Muscle of leg (tissue), 3 donors: ENCODE measurements at regions not wholly inside any gene's neighbourhood (a gene's known extent, or its start where the extent isn't known, plus 50 kb on each side); places are given as distances from the start of the nearest gene placed in this dataset.

ENCODE experiments used
- DNase-seq: peaks from one replicate; pipeline ENCODE4 v3.0.0; 2013
- H3K27ac ChIP-seq: one replicate; pipeline ENCODE4 v1.5.1; 2013; ENCODE audit warnings: mild to moderate bottlenecking, low read length, control low read depth
- H3K27me3 ChIP-seq: one replicate; pipeline ENCODE4 v1.6.1; 2013; ENCODE audit warnings: low read length; ENCODE audit not compliant: control insufficient read depth, insufficient read depth
- H3K36me3 ChIP-seq: one replicate; pipeline ENCODE4 v1.6.1; 2013; ENCODE audit warnings: low read length; ENCODE audit not compliant: control insufficient read depth, insufficient read depth
- H3K4me1 ChIP-seq: one replicate; pipeline ENCODE4 v1.6.1; 2013; ENCODE audit warnings: low read length; ENCODE audit not compliant: control insufficient read depth, insufficient read depth
- H3K4me3 ChIP-seq: one replicate; pipeline ENCODE4 v1.5.1; 2013; ENCODE audit warnings: low read length, control low read depth
- H3K9me3 ChIP-seq: replicated peaks from 2 replicates; pipeline ENCODE4 v1.6.1; 2013; ENCODE audit warnings: low read depth, low read length; ENCODE audit not compliant: control insufficient read depth
- WGBS: methylation state at CpG from one replicate; pipeline ENCODE4 v1.1.5; 2013; ENCODE audit warnings: missing lambda C conversion rate; ENCODE audit not compliant: insufficient coverage; 5-methylcytosine and 5-hydroxymethylcytosine counted together

DNA sequence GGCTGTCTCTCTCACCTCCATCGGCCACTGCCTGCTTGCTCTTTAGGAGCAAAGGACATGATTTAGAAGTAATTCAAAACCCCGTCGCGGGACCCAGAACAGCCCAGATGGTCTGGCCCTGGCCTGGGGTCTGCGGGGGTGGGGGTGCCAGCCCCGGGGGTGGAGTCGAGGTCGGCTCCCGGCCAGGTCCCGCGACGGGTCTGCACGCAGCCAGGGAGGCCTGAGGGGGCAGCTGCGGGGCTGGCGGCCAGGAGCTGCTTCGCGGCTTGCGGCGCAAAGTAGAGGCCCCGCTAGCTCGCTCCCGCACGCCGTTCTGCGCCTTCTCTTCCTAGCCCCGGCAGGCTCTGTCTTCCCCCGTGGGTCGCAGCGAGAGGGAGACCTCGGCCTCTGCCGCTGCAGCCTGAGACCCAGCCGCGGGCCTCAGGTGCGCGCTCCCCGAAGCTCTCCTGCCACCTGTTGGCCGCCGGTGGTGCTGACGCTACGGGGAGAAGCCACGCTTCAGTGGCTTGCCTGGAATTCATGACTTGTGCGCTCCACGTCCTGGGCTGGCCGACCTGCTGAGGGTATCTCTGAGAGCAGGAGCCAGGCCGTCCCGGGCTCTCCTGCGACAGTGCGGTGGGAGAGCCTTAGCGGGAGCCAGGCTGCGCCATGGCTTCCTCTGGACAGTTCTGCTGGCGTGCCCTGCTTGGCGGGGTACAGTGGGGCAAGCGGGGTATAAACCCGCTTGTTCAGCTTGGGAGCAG, 157.2 kb upstream of the PITX1 start:
- Histone ChIP-seq H3K27me3 (peaks cover 41% of the 10 kb centered on the region), H3K4me1 (peaks cover 8% of the 10 kb centered on the region), H3K4me3 (peak overlapping the region; percentile 42), H3K27ac (no peak overlapping the region), H3K9me3 (no peaks in the 10 kb centered on the region), H3K36me3 (no peaks in the 10 kb centered on the region)
- peak; percentile 82 for DNase-seq
- WGBS: 9% methylated on average over 53 of the region's 54 CpGs

DNA sequence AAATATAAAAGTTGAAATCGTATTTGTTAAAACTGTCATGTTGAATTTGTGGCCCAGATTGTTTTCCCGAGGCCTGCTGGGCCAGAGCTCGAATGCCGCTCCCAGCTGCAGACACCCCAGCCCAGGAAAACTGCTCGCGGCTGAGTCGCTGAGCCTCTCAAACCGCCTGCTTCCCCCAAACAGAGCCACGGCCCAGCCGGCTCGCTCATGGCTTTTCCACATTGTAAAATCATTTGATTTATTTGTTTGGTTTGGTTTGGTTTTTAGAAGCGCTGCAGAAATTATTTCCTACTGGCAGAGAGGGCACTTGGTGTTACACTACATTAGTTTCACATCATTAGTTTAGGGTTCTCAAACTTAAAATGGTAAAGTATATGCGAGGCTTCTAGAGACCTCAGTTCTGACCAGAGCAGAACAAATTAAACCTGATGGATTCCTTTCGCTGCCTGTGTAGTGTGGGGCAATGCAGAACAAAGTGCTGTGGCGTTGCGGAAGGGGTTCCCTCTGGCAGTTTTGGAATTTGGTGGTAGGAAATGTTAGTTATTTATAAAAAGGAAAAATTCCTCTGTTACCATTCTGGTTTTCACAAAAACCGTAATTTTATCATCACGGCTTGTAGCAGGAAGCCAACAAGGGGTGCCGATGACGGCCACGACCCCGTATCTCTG, 156.5 kb upstream of the PITX1 start:
- 37% methylated on average over 9 of the region's 22 CpGs for WGBS
- peak overlapping the region; percentile 42 for H3K4me3 ChIP-seq
- DNase-seq: no peak
- no peak overlapping the region for H3K27ac ChIP-seq
- H3K27me3 ChIP-seq: peaks cover 41% of the 10 kb centered on the region
- no peaks in the 10 kb centered on the region for H3K36me3 ChIP-seq
- peaks cover 8% of the 10 kb centered on the region for H3K4me1 ChIP-seq
- no peaks in the 10 kb centered on the region for H3K9me3 ChIP-seq

DNA sequence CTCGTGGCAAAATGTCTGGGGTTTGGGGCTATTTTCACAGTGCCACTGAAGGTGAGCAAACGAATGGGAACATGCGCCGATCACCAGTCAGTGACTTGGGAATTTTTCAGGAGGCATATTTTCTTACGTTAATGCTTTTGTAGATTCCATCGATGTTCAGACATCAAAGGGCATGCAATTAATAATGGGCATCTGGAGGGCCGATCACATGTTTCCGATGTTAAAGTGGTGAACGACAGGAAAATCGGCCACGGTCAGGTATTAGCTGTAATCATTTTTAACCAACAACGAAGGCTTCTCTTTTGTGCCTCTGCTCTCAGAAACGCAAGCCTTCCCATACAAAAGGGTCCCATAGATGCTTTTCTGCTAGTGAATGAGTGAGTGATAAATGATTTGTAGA, 155.0 kb upstream of the PITX1 start:
- H3K4me3 ChIP-seq: no peak overlapping the region
- 74% methylated on average over 8 of the region's 13 CpGs for WGBS
- no peak for DNase-seq
- no peak overlapping the region for H3K27ac ChIP-seq
- H3K4me1 ChIP-seq: peaks cover 6% of the 10 kb centered on the region
- no peaks in the 10 kb centered on the region for H3K36me3 ChIP-seq
- H3K27me3 ChIP-seq: peaks cover 41% of the 10 kb centered on the region
- no peaks in the 10 kb centered on the region for H3K9me3 ChIP-seq

DNA sequence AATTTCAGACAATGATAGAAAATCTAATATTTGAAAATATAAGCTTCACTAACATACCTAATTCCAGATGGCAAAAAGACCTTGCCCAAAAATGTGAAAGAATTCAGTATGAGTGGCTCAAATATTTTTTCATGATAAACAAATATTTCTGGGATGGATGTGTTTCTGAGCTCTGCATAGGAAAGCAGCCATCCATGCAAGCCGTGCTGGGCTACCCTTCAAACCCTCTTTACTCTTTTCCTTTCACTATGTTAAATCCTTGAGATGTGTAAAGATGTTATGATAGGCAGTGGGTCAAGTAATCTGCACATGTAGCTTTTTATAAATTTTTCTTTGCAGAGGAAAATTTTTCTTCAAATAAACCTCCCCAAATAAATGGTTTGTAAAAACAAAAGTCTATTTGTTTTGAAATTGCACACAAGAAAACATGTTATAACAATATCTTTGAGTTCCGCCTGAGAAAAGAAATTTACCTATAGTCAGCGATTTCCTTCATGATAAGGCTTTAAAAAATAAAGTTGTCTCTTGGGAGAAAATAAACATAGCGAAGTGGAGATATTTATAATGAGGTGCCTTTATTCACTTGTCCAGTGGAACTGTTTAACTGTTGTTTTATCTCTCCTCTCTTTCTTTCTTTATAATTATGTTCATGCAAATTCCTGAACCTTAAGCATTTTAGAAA, 154.3 kb upstream of the PITX1 start:
- no peak for DNase-seq
- Histone ChIP-seq H3K36me3 (no peaks in the 10 kb centered on the region), H3K27me3 (peaks cover 36% of the 10 kb centered on the region), H3K4me1 (peaks cover 8% of the 10 kb centered on the region), H3K9me3 (no peaks in the 10 kb centered on the region), H3K27ac (no peak overlapping the region), H3K4me3 (no peak overlapping the region)
- no CpG with 5 or more reads among the region's 4 CpGs for WGBS

DNA sequence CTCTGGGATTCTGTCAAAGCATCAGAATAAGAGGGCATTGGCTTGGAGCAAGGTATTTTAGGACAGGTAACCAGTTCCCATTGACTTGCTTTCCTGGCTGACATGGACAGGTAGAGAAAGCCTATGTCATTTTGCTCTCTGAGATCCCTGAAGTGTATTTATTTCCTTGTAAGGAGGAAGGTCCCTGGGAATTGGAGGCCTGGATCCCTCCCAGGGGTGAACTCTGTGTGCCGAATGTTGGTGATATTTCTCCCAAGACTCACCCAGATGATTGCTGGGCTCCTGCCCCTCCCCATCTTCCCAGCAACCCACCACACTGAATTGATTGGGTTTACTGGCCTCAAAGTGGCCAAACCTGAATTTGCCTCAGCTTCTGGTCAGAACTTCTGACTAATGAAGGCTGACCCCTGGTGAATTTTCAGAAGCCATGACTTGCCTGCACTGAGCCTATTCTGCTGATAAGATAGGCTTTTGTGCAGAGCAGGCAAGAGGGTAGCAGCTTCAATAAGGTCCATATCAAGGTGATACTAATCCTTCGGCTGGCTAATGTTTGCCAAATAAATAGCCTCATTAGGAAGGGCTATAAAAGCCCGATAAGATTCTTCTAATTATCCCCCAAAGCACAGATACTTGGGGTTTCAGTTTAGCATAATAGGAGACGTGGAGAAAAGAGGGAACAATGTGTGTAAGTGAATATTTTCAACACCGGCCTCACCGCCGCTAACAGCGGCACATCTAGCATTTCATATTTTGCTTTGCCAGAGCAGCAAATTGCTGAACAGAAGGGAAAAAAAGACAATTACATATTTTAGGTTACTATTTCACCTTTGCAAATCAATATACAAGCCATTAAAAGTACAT, 152.9 kb upstream of the PITX1 start:
- Histone ChIP-seq H3K27ac (no peak overlapping the region), H3K4me1 (peaks cover 8% of the 10 kb centered on the region), H3K27me3 (peaks cover 21% of the 10 kb centered on the region), H3K4me3 (no peak overlapping the region), H3K9me3 (no peaks in the 10 kb centered on the region), H3K36me3 (no peaks in the 10 kb centered on the region)
- WGBS: no CpG with 5 or more reads among the region's 8 CpGs
- DNase-seq: no peak

DNA sequence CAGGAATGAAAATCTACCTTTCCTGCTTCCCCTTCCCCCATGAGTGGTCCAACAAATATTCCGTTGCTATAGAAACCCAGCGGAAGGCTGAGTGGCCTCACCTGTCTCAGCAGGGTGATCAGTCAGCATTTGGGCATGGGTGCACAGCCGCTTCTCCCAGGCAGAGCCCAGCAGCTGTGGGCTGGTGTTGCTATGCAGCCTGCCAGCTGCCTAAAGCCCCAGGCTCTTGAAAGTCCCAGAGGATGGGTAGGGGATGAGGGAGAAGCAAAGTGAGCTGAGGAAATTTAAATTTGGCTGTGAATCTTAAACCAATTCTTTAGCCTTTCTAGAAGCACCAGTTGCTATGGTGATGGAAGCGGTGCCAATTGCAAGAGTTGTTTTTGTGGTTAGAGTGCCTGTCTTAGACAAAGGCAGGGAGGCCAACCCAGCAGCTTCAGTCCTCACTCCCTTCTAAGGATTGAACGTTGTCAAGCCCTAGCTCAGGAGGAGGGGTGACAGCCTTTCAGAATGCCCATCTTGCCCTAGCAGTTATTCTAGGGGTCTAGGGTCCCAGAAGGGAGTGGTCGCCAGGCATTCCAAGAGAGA, 151.5 kb upstream of the PITX1 start:
- Histone ChIP-seq H3K9me3 (peaks cover 3% of the 10 kb centered on the region), H3K27ac (no peak overlapping the region), H3K4me1 (peaks cover 5% of the 10 kb centered on the region), H3K4me3 (no peak overlapping the region), H3K27me3 (peaks cover 14% of the 10 kb centered on the region), H3K36me3 (no peaks in the 10 kb centered on the region)
- peak; percentile 26 for DNase-seq
- 88% methylated on average over 3 of the region's 6 CpGs for WGBS

DNA sequence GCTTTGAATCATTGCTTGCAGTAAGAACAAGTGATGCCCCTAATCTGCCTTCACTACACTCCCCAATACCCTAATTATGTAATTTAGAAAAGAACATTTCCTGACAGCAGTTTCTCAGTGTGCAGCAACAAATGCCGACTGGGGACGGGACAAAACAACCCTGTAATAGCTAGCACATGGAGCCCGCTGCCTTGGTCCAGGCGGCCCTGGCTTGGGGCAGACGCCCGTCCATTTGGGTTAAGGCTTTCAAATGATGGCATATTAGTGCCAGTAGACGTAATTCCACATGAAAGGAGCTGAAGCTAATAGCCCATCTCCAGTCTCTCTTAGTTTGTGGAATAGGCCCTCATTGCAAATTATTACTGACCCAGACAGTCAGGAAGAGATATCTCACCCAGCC, 150.6 kb upstream of the PITX1 start:
- H3K4me3 ChIP-seq: no peak overlapping the region
- peaks cover 5% of the 10 kb centered on the region for H3K4me1 ChIP-seq
- peaks cover 12% of the 10 kb centered on the region for H3K27me3 ChIP-seq
- 92% methylated on average over 2 of the region's 7 CpGs for WGBS
- peaks cover 3% of the 10 kb centered on the region for H3K9me3 ChIP-seq
- no peak for DNase-seq
- H3K36me3 ChIP-seq: no peaks in the 10 kb centered on the region
- no peak overlapping the region for H3K27ac ChIP-seq

DNA sequence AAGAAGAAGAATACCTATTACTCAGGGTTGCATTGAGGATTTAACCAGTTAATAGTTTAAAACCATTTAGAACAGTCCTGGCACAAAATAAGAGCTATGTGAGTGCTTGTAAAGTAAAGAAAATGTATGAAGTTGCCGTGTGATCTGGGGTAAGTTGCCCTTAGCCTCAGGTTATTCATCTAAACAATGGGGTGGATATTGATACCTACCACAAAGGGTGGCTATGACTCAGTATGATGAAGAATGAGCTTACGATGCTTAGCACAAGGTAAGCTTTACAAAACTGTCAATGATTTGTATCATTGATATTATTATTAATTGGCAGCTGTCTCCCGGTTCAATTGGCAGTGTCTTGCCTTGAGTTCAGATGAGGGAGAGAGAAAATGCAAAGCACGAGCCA, 149.4 kb upstream of the PITX1 start:
- Histone ChIP-seq H3K27me3 (peaks cover 18% of the 10 kb centered on the region), H3K9me3 (peaks cover 3% of the 10 kb centered on the region), H3K4me3 (no peak overlapping the region), H3K4me1 (peaks cover 5% of the 10 kb centered on the region), H3K27ac (no peak overlapping the region), H3K36me3 (no peaks in the 10 kb centered on the region)
- WGBS: no CpG with 5 or more reads among the region's 4 CpGs
- DNase-seq: no peak

DNA sequence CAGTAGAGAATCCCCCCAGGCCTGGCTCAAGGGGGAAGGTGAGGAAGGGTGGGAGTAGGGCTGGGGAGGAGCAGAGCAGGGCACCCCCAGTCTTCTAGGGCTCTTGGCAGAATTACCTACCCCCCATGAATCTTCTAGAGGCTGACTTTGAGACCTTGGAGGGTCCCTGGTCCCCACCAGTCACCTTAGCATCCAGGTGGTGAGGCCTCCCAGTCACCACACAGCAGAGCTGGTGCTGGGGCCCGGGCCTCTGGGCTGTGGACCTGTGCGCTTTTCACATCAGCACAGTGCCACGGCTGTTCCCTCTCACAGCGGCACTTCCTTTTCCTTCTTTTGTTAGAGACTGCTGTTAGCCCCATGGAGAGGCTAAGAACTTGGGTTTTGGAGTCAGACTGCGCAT, 148.6 kb upstream of the PITX1 start:
- Histone ChIP-seq H3K4me1 (peaks cover 5% of the 10 kb centered on the region), H3K27ac (no peak overlapping the region), H3K36me3 (no peaks in the 10 kb centered on the region), H3K4me3 (no peak overlapping the region), H3K27me3 (peaks cover 18% of the 10 kb centered on the region), H3K9me3 (peaks cover 3% of the 10 kb centered on the region)
- no peak for DNase-seq
- WGBS: 82% methylated on average over 3 of the region's 5 CpGs
